ENCODE measurements at regions not wholly inside any gene's neighbourhood (a gene's known extent, or its start where the extent isn't known, plus 50 kb on each side); places are given as distances from the start of the nearest gene placed in this dataset.
"Not testable (repeated sequence)": the region's sequence is repeated elsewhere in the genome, so short reads cannot be mapped to it uniquely, and the experiment has no call there.

- no peak overlapping the region for H4K8ac ChIP-seq (ENCODE audit: low read depth, low read length)
- no peak overlapping the region for H3K18ac ChIP-seq (ENCODE audit: low read length)
- H2AK5ac ChIP-seq (ENCODE audit: low read length), result no peak overlapping the region
- H3K27ac ChIP-seq (ENCODE audit: low read depth, low read length), result no peak overlapping the region
- H2BK120ac ChIP-seq (ENCODE audit: low read depth, low read length), result no peak overlapping the region
- no peaks in the 10 kb centered on the region for H3K27me3 ChIP-seq (ENCODE audit: insufficient read depth, low read length, poor library complexity)
- WGBS (ENCODE audit: extremely low coverage, insufficient coverage, low lambda C conversion rate), result no CpG with 5 or more reads among the region's 1 CpG
- H2BK15ac ChIP-seq (replicated peaks; ENCODE audit: low read depth), result no peak overlapping the region
- no peaks in the 10 kb centered on the region for H3K79me2 ChIP-seq (ENCODE audit: control insufficient read depth, insufficient read depth, low read length)
- no peak overlapping the region for H3K23ac ChIP-seq (ENCODE audit: low read length)
- H3K56ac ChIP-seq (ENCODE audit: low read length), result no peak overlapping the region
- no peaks in the 10 kb centered on the region for H3K36me3 ChIP-seq (ENCODE audit: control insufficient read depth, insufficient read depth, low read length)
- H3K79me1 ChIP-seq (ENCODE audit: low read length), result no peaks in the 10 kb centered on the region
- no peak overlapping the region for H3K4ac ChIP-seq (ENCODE audit: low read depth, low read length)
- no peak overlapping the region for H3K4me3 ChIP-seq (ENCODE audit: low read length)
- H3K9ac ChIP-seq (ENCODE audit: low read length), result no peak overlapping the region
- H3K4me1 ChIP-seq (ENCODE audit: control insufficient read depth, low read depth, low read length), result peaks cover 6% of the 10 kb centered on the region
- H3K4me2 ChIP-seq (ENCODE audit: low read length), result no peak overlapping the region
- DNase-seq, result no peak
- no peak overlapping the region for H2BK5ac ChIP-seq (ENCODE audit: low read length)
- H4K5ac ChIP-seq (ENCODE audit: low read length), result no peak overlapping the region
Measured at GRCh38 chr1:173393659-173394000, 83.5 kb upstream of the PRDX6 start.

GRCh38 chr1:173394813-173395212 is 82.3 kb upstream of the PRDX6 start:
- H3K18ac ChIP-seq (ENCODE audit: low read length); H2AK5ac ChIP-seq (ENCODE audit: low read length): not testable (repeated sequence)

GRCh38 chr1:173395762-173396161 is 81.4 kb upstream of the PRDX6 start:
- Histone ChIP-seq H3K79me2 (ENCODE audit: control insufficient read depth, insufficient read depth, low read length) (no peaks in the 10 kb centered on the region), H2BK5ac (ENCODE audit: low read length) (no peak overlapping the region)

More at GRCh38 chr1:173394813-173395212, 82.3 kb upstream of the PRDX6 start:
- H3K56ac ChIP-seq (ENCODE audit: low read length); H2BK5ac ChIP-seq (ENCODE audit: low read length); H3K27ac ChIP-seq (ENCODE audit: low read depth, low read length); H4K8ac ChIP-seq (ENCODE audit: low read depth, low read length); H3K27me3 ChIP-seq (ENCODE audit: insufficient read depth, low read length, poor library complexity); DNase-seq; H3K23ac ChIP-seq (ENCODE audit: low read length); H3K4me1 ChIP-seq (ENCODE audit: control insufficient read depth, low read depth, low read length); H3K9ac ChIP-seq (ENCODE audit: low read length); H2BK120ac ChIP-seq (ENCODE audit: low read depth, low read length); H3K36me3 ChIP-seq (ENCODE audit: control insufficient read depth, insufficient read depth, low read length); H3K79me1 ChIP-seq (ENCODE audit: low read length); H3K4me3 ChIP-seq (ENCODE audit: low read length); H3K4ac ChIP-seq (ENCODE audit: low read depth, low read length); H4K5ac ChIP-seq (ENCODE audit: low read length); H3K4me2 ChIP-seq (ENCODE audit: low read length); H2BK15ac ChIP-seq (replicated peaks; ENCODE audit: low read depth); H3K79me2 ChIP-seq (ENCODE audit: control insufficient read depth, insufficient read depth, low read length): not testable (repeated sequence)

GRCh38 chr1:173400387-173400995 is 76.6 kb upstream of the PRDX6 start:
- no peak overlapping the region for H3K23ac ChIP-seq (ENCODE audit: low read length)
- no peak overlapping the region for H4K8ac ChIP-seq (ENCODE audit: low read depth, low read length)
- H2BK5ac ChIP-seq (ENCODE audit: low read length), result no peak overlapping the region
- WGBS (ENCODE audit: extremely low coverage, insufficient coverage, low lambda C conversion rate), result no CpG with 5 or more reads among the region's 1 CpG
- H3K9ac ChIP-seq (ENCODE audit: low read length), result no peak overlapping the region
- H3K4me3 ChIP-seq (ENCODE audit: low read length), result no peak overlapping the region
- H3K18ac ChIP-seq (ENCODE audit: low read length), result no peak overlapping the region
- H3K79me1 ChIP-seq (ENCODE audit: low read length), result no peaks in the 10 kb centered on the region
- H3K27me3 ChIP-seq (ENCODE audit: insufficient read depth, low read length, poor library complexity), result no peaks in the 10 kb centered on the region
- H3K4me2 ChIP-seq (ENCODE audit: low read length), result no peak overlapping the region
- no peak overlapping the region for H3K4ac ChIP-seq (ENCODE audit: low read depth, low read length)
- H2AK5ac ChIP-seq (ENCODE audit: low read length), result no peak overlapping the region
- H2BK120ac ChIP-seq (ENCODE audit: low read depth, low read length), result no peak overlapping the region
- no peaks in the 10 kb centered on the region for H3K36me3 ChIP-seq (ENCODE audit: control insufficient read depth, insufficient read depth, low read length)
- H4K5ac ChIP-seq (ENCODE audit: low read length), result no peak overlapping the region
- H3K56ac ChIP-seq (ENCODE audit: low read length), result no peak overlapping the region
- peak; percentile 23 for DNase-seq
- H2BK15ac ChIP-seq (replicated peaks; ENCODE audit: low read depth), result no peak overlapping the region
- H3K27ac ChIP-seq (ENCODE audit: low read depth, low read length), result no peak overlapping the region
- H3K4me1 ChIP-seq (ENCODE audit: control insufficient read depth, low read depth, low read length), result no peaks in the 10 kb centered on the region
- H3K79me2 ChIP-seq (ENCODE audit: control insufficient read depth, insufficient read depth, low read length), result no peaks in the 10 kb centered on the region

More at GRCh38 chr1:173395762-173396161, 81.4 kb upstream of the PRDX6 start:
- H3K23ac ChIP-seq (ENCODE audit: low read length), result no peak overlapping the region
- H3K79me1 ChIP-seq (ENCODE audit: low read length), result no peaks in the 10 kb centered on the region
- H3K4me2 ChIP-seq (ENCODE audit: low read length), result no peak overlapping the region
- DNase-seq, result peak; percentile 39
- H3K56ac ChIP-seq (ENCODE audit: low read length), result no peak overlapping the region
- no peak overlapping the region for H4K5ac ChIP-seq (ENCODE audit: low read length)
- H3K27ac ChIP-seq (ENCODE audit: low read depth, low read length), result no peak overlapping the region
- no peak overlapping the region for H4K8ac ChIP-seq (ENCODE audit: low read depth, low read length)
- no peak overlapping the region for H3K4ac ChIP-seq (ENCODE audit: low read depth, low read length)
- no peak overlapping the region for H3K9ac ChIP-seq (ENCODE audit: low read length)
- no peak overlapping the region for H2AK5ac ChIP-seq (ENCODE audit: low read length)
- H2BK15ac ChIP-seq (replicated peaks; ENCODE audit: low read depth), result no peak overlapping the region
- peaks cover 6% of the 10 kb centered on the region for H3K4me1 ChIP-seq (ENCODE audit: control insufficient read depth, low read depth, low read length)
- no peaks in the 10 kb centered on the region for H3K36me3 ChIP-seq (ENCODE audit: control insufficient read depth, insufficient read depth, low read length)
- no peak overlapping the region for H2BK120ac ChIP-seq (ENCODE audit: low read depth, low read length)
- no peak overlapping the region for H3K4me3 ChIP-seq (ENCODE audit: low read length)
- no peaks in the 10 kb centered on the region for H3K27me3 ChIP-seq (ENCODE audit: insufficient read depth, low read length, poor library complexity)
- no peak overlapping the region for H3K18ac ChIP-seq (ENCODE audit: low read length)

- Histone ChIP-seq H4K8ac (ENCODE audit: low read depth, low read length) (no peak overlapping the region), H2BK5ac (ENCODE audit: low read length) (no peak overlapping the region), H2AK5ac (ENCODE audit: low read length) (no peak overlapping the region), H3K56ac (ENCODE audit: low read length) (no peak overlapping the region), H3K27ac (ENCODE audit: low read depth, low read length) (no peak overlapping the region), H3K27me3 (ENCODE audit: insufficient read depth, low read length, poor library complexity) (no peaks in the 10 kb centered on the region), H3K4me2 (ENCODE audit: low read length) (no peak overlapping the region), H3K36me3 (ENCODE audit: control insufficient read depth, insufficient read depth, low read length) (no peaks in the 10 kb centered on the region), H3K4ac (ENCODE audit: low read depth, low read length) (no peak overlapping the region), H3K79me2 (ENCODE audit: control insufficient read depth, insufficient read depth, low read length) (no peaks in the 10 kb centered on the region), H4K5ac (ENCODE audit: low read length) (no peak overlapping the region), H2BK15ac (replicated peaks; ENCODE audit: low read depth) (no peak overlapping the region), H3K4me1 (ENCODE audit: control insufficient read depth, low read depth, low read length) (no peaks in the 10 kb centered on the region), H2BK120ac (ENCODE audit: low read depth, low read length) (no peak overlapping the region), H3K23ac (ENCODE audit: low read length) (no peak overlapping the region), H3K79me1 (ENCODE audit: low read length) (no peaks in the 10 kb centered on the region), H3K18ac (ENCODE audit: low read length) (no peak overlapping the region), H3K9ac (ENCODE audit: low read length) (no peak overlapping the region), H3K4me3 (ENCODE audit: low read length) (no peak overlapping the region)
- peak; percentile 75 for DNase-seq
- WGBS (ENCODE audit: extremely low coverage, insufficient coverage, low lambda C conversion rate), result no CpG with 5 or more reads among the region's 3 CpGs
Measured at GRCh38 chr1:173403996-173404395, 73.1 kb upstream of the PRDX6 start.

GRCh38 chr1:173405281-173405680 is 71.9 kb upstream of the PRDX6 start:
- no peak overlapping the region for H4K5ac ChIP-seq (ENCODE audit: low read length)
- H2AK5ac ChIP-seq (ENCODE audit: low read length), result no peak overlapping the region
- no peak overlapping the region for H3K56ac ChIP-seq (ENCODE audit: low read length)
- no peak overlapping the region for H3K23ac ChIP-seq (ENCODE audit: low read length)
- no peak overlapping the region for H3K27ac ChIP-seq (ENCODE audit: low read depth, low read length)
- H2BK120ac ChIP-seq (ENCODE audit: low read depth, low read length), result no peak overlapping the region
- H2BK5ac ChIP-seq (ENCODE audit: low read length), result no peak overlapping the region
- no peak overlapping the region for H3K4me2 ChIP-seq (ENCODE audit: low read length)
- H3K18ac ChIP-seq (ENCODE audit: low read length), result no peak overlapping the region
- H3K79me1 ChIP-seq (ENCODE audit: low read length), result no peaks in the 10 kb centered on the region
- H3K4me3 ChIP-seq (ENCODE audit: low read length), result no peak overlapping the region
- no peaks in the 10 kb centered on the region for H3K4me1 ChIP-seq (ENCODE audit: control insufficient read depth, low read depth, low read length)
- no peak for DNase-seq
- H3K4ac ChIP-seq (ENCODE audit: low read depth, low read length), result no peak overlapping the region
- H3K27me3 ChIP-seq (ENCODE audit: insufficient read depth, low read length, poor library complexity), result no peaks in the 10 kb centered on the region
- no peaks in the 10 kb centered on the region for H3K36me3 ChIP-seq (ENCODE audit: control insufficient read depth, insufficient read depth, low read length)
- H3K79me2 ChIP-seq (ENCODE audit: control insufficient read depth, insufficient read depth, low read length), result no peaks in the 10 kb centered on the region
- H2BK15ac ChIP-seq (replicated peaks; ENCODE audit: low read depth), result no peak overlapping the region
- no peak overlapping the region for H3K9ac ChIP-seq (ENCODE audit: low read length)
- H4K8ac ChIP-seq (ENCODE audit: low read depth, low read length), result no peak overlapping the region
